Thyroid gland (tissue), 4 donors: ENCODE measurements at regions not wholly inside any gene's neighbourhood (a gene's known extent, or its start where the extent isn't known, plus 50 kb on each side); places are given as distances from the start of the nearest gene placed in this dataset.

Source experiments
- POLR2A ChIP-seq, 2 donors: fragments of 450-650 bp; IDR thresholded peaks; one replicate each; pipeline ENCODE4 v1.6.1; 2017; ENCODE audit warnings: antibody characterized with exemption in 2 of 2, mild to moderate bottlenecking in 2 of 2, moderate library complexity in 1 of 2
- TF ChIP-seq, protein P1 (sequence below), 6 experiments: fragments of 200-600 bp in 3 of 6; fragments of 450-650 bp in 3 of 6; sonication (generic) in 3 of 6; IDR thresholded peaks; one replicate each; pipeline ENCODE4 v1.5.1; 2016 to 2019; ENCODE audit warnings: antibody characterized with exemption in 6 of 6, mild to moderate bottlenecking in 2 of 6, inconsistent platforms in 1 of 6, moderate library complexity in 1 of 6

DNA sequence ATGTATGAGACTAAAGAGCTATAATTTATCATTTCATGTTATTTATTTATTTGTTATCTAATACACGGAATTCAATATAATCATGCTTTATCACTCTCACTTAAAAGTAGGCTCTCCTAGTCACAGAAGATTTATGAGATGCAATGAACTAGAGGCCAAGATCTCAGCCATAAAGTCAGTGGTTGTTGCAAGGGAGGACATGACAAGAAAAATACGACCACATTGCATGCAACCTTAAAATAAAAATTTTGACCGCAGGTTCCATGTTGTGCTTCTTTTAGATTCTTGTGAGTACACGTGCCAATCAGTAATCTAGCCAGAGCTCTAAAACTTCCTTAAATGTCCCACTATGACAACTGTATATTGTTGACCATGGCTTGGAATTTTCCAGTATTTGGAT lies 75.9 kb upstream of the SP8 start:
- TF ChIP-seq, protein P1, sequence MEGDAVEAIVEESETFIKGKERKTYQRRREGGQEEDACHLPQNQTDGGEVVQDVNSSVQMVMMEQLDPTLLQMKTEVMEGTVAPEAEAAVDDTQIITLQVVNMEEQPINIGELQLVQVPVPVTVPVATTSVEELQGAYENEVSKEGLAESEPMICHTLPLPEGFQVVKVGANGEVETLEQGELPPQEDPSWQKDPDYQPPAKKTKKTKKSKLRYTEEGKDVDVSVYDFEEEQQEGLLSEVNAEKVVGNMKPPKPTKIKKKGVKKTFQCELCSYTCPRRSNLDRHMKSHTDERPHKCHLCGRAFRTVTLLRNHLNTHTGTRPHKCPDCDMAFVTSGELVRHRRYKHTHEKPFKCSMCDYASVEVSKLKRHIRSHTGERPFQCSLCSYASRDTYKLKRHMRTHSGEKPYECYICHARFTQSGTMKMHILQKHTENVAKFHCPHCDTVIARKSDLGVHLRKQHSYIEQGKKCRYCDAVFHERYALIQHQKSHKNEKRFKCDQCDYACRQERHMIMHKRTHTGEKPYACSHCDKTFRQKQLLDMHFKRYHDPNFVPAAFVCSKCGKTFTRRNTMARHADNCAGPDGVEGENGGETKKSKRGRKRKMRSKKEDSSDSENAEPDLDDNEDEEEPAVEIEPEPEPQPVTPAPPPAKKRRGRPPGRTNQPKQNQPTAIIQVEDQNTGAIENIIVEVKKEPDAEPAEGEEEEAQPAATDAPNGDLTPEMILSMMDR (IDR thresholded peaks at IDR 0.05): no peak
- TF ChIP-seq POLR2A (IDR thresholded peaks at IDR 0.05): no peak
